HPDE6-E6E7 (cell line): ENCODE measurements at regions not wholly inside any gene's neighbourhood (a gene's known extent, or its start where the extent isn't known, plus 50 kb on each side); places are given as distances from the start of the nearest gene placed in this dataset.
"Not testable (repeated sequence)": the region's sequence is repeated elsewhere in the genome, so short reads cannot be mapped to it uniquely, and the experiment has no call there.

ENCODE experiments used
- DNase-seq: peaks from one replicate; pipeline ENCODE4 v3.0.0; 2011; ENCODE audit warnings: missing footprints; ENCODE audit errors: extremely low spot score

DNA sequence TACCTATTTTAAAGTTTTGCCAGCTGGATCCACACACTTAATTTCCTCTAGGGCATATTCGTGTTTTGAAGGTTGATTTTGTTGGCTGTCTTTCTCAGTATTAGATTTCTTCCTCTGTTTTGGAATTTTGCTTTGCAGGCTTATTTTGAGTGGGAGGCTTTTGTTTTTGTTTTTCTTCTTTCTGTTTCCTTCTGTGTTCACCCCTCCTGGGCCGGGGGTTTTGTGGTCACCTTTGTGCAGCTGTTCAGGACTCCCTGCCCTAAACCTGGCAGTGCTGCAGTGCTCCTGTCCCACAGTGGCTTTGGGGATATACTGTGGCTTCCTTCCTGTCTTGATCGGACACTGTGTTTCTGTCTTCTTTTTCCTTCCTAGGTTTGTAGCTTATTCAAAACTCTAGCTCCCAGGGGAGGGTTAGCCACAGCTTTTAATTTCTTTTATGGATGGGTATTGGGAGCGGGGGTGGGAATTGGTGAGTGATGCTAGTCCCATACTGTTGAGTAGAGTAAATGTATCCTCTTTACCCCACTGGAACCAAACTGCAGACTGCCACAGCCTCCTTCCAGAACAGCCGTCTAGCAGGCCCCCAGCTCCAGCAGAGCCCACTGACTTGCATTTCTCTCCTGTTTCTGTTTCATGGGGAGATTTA lies 228.7 kb upstream of the FZD8 start:
- DNase-seq = no peak

- not testable (repeated sequence) for DNase-seq
Measured at GRCh38 chr10:35858676-35859283, 216.7 kb upstream of the FZD8 start.

DNA sequence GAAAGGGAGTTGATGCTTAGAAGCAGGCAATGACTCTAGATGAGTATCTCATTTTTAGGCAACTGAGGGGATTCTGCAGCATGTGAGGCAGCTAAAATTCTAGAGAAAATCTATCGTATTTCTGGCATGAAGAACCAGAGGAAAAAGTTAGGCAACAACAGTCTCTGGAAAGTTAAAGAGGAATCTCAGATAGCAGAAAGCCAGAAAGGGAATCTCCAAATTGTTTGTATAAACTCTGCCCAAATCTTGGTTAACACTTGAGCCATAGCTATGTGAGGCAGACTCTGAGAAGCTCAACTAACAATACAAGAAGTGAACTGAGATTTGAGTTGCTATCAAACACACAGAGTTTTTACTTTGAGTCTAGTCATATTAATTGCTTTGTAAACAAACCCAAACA lies 215.8 kb upstream of the FZD8 start:
- no peak for DNase-seq

DNA sequence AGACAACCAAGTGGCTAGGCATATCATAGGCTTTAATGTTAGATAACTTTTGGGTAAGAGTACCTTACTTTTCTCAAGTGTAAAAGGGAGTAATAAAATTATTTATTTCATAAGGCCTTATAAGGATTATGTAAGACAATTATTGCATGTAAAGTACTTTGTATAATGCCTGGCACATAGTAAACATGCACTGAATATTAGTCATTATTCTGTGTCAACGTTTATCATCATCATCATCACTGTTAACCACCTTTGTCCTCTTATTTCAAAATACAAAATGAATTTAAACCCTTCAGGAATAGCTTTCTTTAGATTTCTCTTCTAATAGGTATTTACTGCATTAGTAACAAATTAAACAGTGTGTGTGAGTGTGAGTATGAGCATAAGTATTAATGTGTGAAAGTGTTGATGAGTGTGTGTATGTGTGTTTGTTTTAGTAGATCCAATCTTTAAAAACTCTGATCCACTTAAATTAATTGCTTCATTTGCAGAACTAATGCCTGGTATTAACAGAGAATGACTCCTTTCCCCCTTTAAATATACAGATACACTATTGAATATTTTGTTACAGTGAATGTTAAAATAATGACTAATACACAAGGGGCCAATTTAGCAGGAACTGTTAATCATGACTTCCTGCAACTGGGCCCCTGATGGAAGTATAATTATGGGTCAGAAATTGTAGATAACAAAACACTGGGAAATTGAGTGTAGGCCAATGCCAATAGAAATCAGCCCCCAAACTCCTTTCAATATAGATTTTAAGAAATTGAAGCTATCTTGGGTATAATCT lies 213.3 kb upstream of the FZD8 start:
- no peak for DNase-seq

GRCh38 chr10:35854661-35855060 lies 212.6 kb upstream of the FZD8 start:
- no peak for DNase-seq

GRCh38 chr10:35852721-35853120 lies 210.6 kb upstream of the FZD8 start:
- no peak for DNase-seq

DNA sequence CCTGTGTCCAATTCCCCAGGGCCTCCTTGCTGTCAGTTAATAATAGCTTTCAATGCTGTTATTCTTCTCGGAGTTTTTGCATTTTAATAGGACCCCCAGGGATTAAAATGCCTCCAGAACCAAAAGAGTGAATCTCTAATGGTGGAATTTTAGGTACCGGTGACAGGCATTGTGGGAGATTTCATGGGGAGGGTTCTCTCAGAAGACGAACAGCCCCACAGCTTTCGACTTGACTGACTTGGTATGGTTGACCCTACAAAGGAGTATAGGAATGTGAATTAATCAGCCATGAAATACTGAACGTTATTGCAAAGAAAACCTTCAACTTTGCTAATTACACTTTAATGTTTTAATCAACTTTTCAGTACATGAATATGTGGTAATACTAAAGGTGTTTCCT lies 206.3 kb upstream of the FZD8 start:
- no peak for DNase-seq

- no peak for DNase-seq
Measured at GRCh38 chr10:35844686-35845085, 202.6 kb upstream of the FZD8 start.

DNA sequence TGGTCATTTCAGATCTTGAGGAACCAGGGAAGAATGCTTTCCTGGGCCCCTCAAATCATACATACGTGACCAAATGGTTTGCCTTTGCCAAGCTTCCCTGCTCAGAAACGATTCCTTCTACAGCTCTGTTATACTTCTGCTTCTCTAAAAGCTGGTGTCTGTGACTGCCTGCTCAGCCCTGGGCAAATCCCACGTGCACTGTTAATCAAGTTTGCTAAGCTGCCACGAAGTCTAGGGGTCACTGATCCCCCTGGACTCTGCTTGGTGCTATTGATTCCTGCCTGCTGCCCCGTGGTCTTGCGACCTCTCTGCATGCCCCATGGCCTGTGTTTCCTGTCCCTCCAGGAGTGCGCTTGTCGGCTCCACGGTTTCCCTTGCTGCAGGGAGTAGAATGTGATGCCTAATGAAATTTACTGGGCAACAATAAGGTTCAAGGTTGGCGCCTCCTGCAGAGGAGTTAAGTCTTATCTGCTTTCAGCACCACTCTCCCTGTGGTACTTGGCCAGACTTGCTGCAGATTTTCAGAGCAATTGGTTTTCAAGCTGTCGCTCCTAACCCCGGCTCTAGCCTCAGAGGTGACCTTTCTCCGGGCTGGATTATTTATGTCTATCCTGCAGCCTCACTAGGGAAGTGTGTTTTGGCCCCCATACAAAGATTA lies 201.6 kb upstream of the FZD8 start:
- DNase-seq = no peak

DNA sequence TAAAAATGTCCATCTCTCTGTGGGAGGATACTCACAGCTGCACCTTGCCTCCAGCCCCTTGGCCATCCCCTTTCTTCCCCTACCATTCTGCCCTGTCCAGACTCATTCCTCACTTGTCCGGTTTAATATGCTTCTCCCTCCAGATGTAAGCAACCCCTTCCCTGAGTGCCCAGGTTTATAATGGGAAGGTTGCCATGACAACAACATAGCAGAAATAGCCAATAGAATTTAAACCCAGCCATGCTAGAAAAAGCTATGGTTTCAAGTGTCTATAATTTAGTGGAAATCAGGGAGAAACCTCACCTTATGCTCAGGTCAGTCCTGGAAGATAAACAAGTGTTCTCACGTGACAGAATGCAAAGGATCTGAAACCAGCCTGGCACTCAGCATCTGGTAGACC lies 196.0 kb upstream of the FZD8 start:
- no peak for DNase-seq

DNA sequence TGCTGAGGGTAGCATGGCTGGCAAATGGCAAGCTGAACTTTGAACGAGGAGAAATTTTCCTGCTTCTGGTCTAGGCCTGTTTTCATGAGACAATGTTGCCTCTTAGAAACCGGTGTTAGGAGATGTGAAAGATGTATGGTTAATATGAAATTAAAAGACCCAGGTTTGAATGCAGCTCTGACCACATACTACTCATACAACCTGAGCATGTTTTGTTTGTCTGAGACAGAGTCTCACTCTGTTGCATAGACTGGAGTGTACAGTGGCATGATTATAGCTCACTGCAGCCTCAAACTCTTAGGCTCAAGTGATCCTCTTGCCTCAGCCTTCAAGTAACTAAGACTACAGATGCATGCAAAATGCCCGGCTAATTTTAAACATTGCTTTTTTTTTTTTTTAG lies 193.4 kb upstream of the FZD8 start:
- no peak for DNase-seq

DNA sequence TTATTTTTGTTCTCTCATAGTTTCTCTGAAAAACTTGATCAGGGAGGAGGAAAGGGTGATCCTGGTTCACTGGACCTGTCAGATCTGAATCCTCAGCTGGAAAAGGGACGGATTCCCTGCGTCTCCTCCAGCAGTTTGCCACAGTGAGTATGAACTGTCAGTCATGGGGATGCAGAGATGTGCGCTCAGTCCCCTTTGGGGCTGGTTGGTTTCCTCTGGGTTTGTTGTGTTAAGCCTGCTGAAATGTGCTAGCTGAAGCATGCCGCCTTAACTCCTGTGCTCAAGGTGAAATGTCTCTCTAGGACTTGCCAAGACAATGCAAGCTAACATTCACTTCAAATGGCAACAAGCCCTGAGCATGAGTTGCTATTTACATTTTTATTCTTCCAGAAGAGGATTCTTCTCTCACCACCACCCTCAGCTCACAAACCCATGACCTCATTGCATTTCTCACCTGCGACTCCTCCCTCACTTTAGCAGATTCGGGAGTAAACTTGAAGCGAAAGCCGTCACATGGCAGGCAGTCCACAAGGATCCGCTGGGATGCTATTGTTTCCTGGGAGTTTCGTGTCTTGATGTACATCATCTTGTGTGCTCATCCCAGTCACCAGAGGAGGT lies 192.9 kb upstream of the FZD8 start:
- no peak for DNase-seq

DNA sequence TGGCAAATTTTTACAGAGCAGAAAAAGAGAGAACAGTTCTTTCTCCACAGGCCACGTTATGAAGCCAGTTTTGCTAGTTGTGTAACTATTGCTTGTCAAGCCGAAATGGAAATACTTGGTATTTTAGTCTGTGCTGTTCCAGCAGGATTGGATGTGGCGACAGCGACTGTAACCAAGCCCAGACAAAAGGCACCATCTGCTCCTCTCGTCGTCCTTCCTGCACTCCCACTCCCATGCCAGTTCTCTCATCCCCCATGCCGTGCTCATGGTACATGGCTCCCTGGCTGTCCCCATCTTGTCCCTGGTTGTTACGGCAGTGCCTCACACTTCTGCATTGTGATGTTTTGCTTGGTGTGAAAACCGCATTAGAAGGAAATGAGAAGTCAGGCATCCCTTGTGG lies 185.7 kb upstream of the FZD8 start:
- no peak for DNase-seq

DNA sequence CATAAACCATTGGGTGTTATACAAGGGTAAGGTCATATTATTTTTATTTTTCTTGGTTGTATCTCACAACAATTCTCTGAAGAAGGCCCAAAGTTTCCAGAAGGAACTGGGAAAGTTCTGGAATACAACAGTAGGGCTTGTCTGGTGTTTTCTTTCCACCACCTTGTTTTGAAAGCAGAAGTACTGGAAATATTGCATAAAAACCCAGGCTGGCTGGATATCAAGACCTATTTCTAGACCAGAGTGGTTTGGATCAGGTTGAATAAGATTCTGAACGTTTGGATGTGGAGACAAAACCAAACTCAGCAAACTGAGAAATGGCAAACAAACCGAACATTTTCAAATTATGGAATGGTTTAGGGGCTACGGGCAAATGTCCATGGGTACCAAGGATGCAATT lies 182.6 kb upstream of the FZD8 start:
- no peak for DNase-seq

DNA sequence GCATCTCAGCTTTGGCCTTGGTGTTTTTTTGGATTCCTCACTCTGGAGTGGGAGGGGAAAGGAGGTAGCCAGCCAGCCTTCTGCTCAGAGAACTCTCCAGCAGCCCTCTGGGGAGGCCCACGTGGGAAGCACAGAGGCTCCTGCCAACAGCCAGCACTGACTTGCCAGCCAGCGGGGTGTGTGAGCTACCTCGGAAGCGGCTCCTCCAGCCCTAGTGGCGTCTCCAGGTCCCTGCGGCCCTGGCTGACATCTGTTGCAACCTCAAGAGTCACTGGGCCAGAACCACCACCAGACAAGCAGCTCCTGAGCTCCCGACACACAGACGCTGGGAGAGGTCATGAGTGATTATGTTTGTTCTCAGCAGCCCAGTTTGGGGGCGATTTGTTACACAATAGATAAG lies 180.2 kb upstream of the FZD8 start:
- no peak for DNase-seq

DNA sequence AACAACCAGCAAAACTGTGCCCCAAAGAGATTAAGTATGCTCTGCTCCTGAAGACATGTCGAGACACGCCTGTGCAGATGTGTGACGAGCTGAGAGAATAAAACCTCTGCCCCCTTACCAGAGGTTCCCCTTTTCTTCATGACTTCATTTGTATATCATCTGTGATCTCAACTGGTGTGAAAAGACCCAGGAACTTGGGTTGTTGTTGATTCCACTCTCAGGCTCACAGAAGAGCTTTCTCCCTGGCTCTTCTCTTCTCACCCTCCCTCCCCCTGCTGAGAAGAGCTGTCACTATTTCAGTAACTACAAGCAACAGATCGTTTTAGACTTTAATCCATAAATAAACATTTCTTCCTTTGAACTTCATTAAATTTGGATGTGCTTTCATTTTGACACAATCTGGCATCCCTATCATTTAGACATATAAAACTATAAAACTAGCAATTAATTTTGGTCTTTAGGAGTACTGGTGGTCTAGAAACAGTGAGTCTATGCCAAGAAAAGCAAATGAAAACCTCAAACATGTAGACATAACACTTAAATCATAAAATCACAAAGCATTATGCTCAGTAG lies 179.3 kb upstream of the FZD8 start:
- no peak for DNase-seq

GRCh38 chr10:35819736-35820135 lies 177.6 kb upstream of the FZD8 start:
- DNase-seq = no peak

- no peak for DNase-seq
Measured at GRCh38 chr10:35819011-35819410, 176.9 kb upstream of the FZD8 start.

GRCh38 chr10:35817109-35817508 lies 175.0 kb upstream of the FZD8 start:
- not testable (repeated sequence) for DNase-seq

DNA sequence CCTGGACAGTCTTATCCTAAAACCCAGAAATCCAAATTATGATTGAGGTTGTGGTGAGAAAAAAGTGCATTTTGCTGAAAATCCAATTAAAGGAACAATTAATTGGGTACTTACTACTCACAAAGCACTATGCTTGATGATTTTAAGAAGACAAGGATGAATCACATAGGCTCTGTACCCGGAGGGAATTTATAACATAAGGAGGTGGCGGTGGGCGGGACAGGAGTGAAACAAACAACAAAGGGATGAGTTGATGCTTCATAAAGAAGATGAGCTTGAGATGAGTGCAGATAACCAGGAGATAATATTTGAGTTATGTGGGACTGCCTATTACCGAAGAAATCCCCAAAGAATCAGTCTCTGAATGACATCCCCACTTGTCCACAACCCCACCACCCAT lies 171.1 kb upstream of the FZD8 start:
- DNase-seq = no peak

DNA sequence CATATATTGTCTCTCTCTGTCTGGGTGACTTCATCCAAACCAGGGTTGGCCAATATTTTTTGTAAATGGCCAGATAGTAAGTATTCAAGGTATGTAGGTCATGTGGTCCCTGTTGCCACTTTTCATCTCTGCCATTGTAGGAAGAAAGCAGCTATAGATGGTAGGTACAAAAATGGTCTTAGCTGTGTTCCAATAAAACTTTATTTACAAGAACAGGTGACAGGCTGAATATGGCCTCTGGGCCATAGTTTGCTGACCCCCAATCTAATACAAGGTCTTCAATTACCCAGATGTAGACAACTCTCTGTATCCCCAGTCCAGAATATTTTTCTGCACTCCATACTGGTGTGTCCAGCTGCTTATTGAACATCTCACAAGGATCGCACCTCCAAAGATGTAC lies 166.2 kb upstream of the FZD8 start:
- no peak for DNase-seq

- no peak for DNase-seq
Measured at GRCh38 chr10:35803046-35803445, 160.9 kb upstream of the FZD8 start.
